HEK293 (cell line): ENCODE measurements at regions not wholly inside any gene's neighbourhood (a gene's known extent, or its start where the extent isn't known, plus 50 kb on each side); places are given as distances from the start of the nearest gene placed in this dataset.

Experiments used
- CTCF ChIA-PET: fragments of 350-600 bp; formaldehyde crosslinking; extraction: SDS; loops from one replicate; lab custom pipeline; 2021; ENCODE audit warnings: antibody characterized with exemption; lab: Yijun Ruan, JAX
- POLR2A ChIA-PET: fragments of 300-600 bp; formaldehyde crosslinking; extraction: SDS; loops from one replicate; lab custom pipeline; 2020; ENCODE audit warnings: antibody characterized with exemption, inconsistent platforms; lab: Yijun Ruan, JAX
- H3K27ac ChIP-seq: fragments of 200-500 bp; sonication (Bioruptor generic); 2 replicates; pipeline ENCODE4 v1.5.1; 2014; ENCODE audit warnings: low read depth, low read length, control low read depth, inconsistent platforms; ENCODE audit errors: extremely low read depth
- H3K36me3 ChIP-seq, 2 experiments: fragments of 200-500 bp in 1 of 2; sonication (Bioruptor generic) in 1 of 2; 1 replicate in 1 of 2; 2 replicates in 1 of 2; pipeline ENCODE4 v1.5.1; 2014 to 2017; ENCODE audit warnings: inconsistent platforms in 2 of 2, low read length in 2 of 2; ENCODE audit not compliant: control insufficient read depth in 2 of 2, insufficient read depth in 1 of 2
- H3K4me1 ChIP-seq: fragments of 200-500 bp; sonication (Bioruptor generic); 2 replicates; pipeline ENCODE4 v1.5.1; 2014; ENCODE audit warnings: mild to moderate bottlenecking, low read length, inconsistent platforms; ENCODE audit not compliant: control insufficient read depth, insufficient read depth
- H3K4me3 ChIP-seq: 2 replicates; pipeline ENCODE4 v1.5.1; 2011; ENCODE audit warnings: low read depth, mild to moderate bottlenecking, control low read depth, low read length, moderate library complexity
- H3K9me3 ChIP-seq: fragments of 200-500 bp; sonication (Bioruptor generic); 2 replicates; pipeline ENCODE4 v1.5.1; 2014; ENCODE audit warnings: low read depth, low read length, inconsistent platforms; ENCODE audit not compliant: control insufficient read depth, insufficient read depth
- ZBTB20 ChIP-seq: fragments of 450-650 bp; formaldehyde crosslinking; IDR thresholded peaks from 2 replicates; pipeline ENCODE4 v1.5.1; 2016; ENCODE audit warnings: missing biosample characterization, missing genetic modification characterization
- ZNF140 ChIP-seq: fragments of 450-650 bp; formaldehyde crosslinking; IDR thresholded peaks from 2 replicates; pipeline ENCODE4 v1.5.1; 2016; ENCODE audit warnings: missing biosample characterization, missing genetic modification characterization
- ZNF157 ChIP-seq: fragments of 450-650 bp; formaldehyde crosslinking; IDR thresholded peaks from 2 replicates; pipeline ENCODE4 v1.5.1; 2016; ENCODE audit warnings: missing biosample characterization, missing genetic modification characterization
- ZNF221 ChIP-seq: fragments of 450-650 bp; formaldehyde crosslinking; IDR thresholded peaks from 2 replicates; pipeline ENCODE4 v1.5.1; 2017; ENCODE audit warnings: missing biosample characterization, missing genetic modification characterization, borderline replicate concordance
- ZNF24 ChIP-seq: fragments of 450-650 bp; formaldehyde crosslinking; IDR thresholded peaks from 2 replicates; pipeline ENCODE4 v1.5.1; 2016; ENCODE audit warnings: missing biosample characterization, missing genetic modification characterization
- ZNF292 ChIP-seq: fragments of 450-650 bp; formaldehyde crosslinking; IDR thresholded peaks from 2 replicates; pipeline ENCODE4 v1.5.1; 2016; ENCODE audit warnings: low read depth, missing biosample characterization, missing genetic modification characterization, borderline replicate concordance
- ZNF354C ChIP-seq: fragments of 450-650 bp; formaldehyde crosslinking; IDR thresholded peaks from 2 replicates; pipeline ENCODE4 v1.5.1; 2016; ENCODE audit warnings: missing biosample characterization, missing genetic modification characterization, low read depth, borderline replicate concordance
- ZNF394 ChIP-seq: fragments of 450-650 bp; formaldehyde crosslinking; IDR thresholded peaks from 2 replicates; pipeline ENCODE4 v1.5.1; 2016; ENCODE audit warnings: missing biosample characterization, missing genetic modification characterization, mild to moderate bottlenecking, moderate library complexity, borderline replicate concordance
- ZNF530 ChIP-seq: fragments of 450-650 bp; formaldehyde crosslinking; IDR thresholded peaks from 2 replicates; pipeline ENCODE4 v1.5.1; 2016; ENCODE audit warnings: low read depth, missing biosample characterization, missing genetic modification characterization
- ZNF555 ChIP-seq: fragments of 450-650 bp; formaldehyde crosslinking; conservative IDR thresholded peaks from 2 replicates; pipeline ENCODE4 v1.5.1; 2017; ENCODE audit warnings: missing biosample characterization, mild to moderate bottlenecking, missing genetic modification characterization, inconsistent platforms
- ZNF623 ChIP-seq: fragments of 450-650 bp; formaldehyde crosslinking; IDR thresholded peaks from 2 replicates; pipeline ENCODE4 v1.5.1; 2016; ENCODE audit warnings: missing biosample characterization, missing genetic modification characterization
- ZNF670 ChIP-seq: fragments of 450-650 bp; formaldehyde crosslinking; IDR thresholded peaks from 2 replicates; pipeline ENCODE4 v1.5.1; 2016; ENCODE audit warnings: missing biosample characterization, missing genetic modification characterization, low read depth
- ZSCAN16 ChIP-seq: fragments of 450-650 bp; formaldehyde crosslinking; IDR thresholded peaks from 2 replicates; pipeline ENCODE4 v1.5.1; 2016; ENCODE audit warnings: missing biosample characterization, missing genetic modification characterization
- TF ChIP-seq, protein P1 (sequence below): fragments of 450-650 bp; formaldehyde crosslinking; IDR thresholded peaks from 2 replicates; pipeline ENCODE4 v1.5.1; 2017; ENCODE audit warnings: missing biosample characterization, mild to moderate bottlenecking, missing genetic modification characterization, moderate library complexity
- TF ChIP-seq, protein P2 (sequence below): fragments of 450-650 bp; formaldehyde crosslinking; IDR thresholded peaks from 2 replicates; pipeline ENCODE4 v1.5.1; 2016; ENCODE audit warnings: missing biosample characterization, missing genetic modification characterization
- TF ChIP-seq, protein P3 (sequence below): fragments of 450-650 bp; formaldehyde crosslinking; IDR thresholded peaks from 2 replicates; pipeline ENCODE4 v1.5.1; 2016; ENCODE audit warnings: missing biosample characterization, missing genetic modification characterization

DNA sequence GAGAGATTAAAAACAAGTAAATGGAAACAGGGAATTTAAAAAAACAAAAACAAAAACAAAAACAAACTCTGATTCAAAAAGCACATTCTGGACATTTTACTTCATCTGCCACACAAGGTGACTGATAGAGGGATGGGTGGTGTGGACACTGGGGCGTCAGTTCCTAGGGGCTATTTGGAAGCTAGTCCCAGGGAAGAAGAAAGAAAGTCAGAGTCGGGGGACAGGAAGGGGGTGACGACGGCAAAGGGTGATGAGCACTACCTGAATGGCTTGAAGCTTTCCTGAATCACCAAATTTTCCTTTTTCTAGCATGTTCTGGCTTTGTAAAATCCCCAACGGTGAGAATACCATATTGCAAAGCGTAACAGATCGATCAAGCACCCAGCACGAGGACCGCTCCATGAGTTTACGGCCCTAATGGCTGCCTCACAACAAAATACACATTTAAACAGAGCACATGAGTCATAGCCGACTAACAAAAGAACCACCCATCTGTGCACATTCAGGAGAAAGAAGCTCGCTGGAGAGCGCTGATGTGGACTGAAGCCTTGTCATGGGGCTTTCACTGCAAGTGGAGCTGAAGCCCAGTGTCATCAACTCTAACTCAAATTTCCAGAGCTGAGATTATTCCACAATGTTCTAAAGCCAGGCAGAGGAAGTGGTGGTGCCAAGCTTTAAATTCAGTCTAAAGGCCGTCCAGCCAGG is 178.9 kb downstream of the LNPK start (continued):
- TF ChIP-seq, protein P1, sequence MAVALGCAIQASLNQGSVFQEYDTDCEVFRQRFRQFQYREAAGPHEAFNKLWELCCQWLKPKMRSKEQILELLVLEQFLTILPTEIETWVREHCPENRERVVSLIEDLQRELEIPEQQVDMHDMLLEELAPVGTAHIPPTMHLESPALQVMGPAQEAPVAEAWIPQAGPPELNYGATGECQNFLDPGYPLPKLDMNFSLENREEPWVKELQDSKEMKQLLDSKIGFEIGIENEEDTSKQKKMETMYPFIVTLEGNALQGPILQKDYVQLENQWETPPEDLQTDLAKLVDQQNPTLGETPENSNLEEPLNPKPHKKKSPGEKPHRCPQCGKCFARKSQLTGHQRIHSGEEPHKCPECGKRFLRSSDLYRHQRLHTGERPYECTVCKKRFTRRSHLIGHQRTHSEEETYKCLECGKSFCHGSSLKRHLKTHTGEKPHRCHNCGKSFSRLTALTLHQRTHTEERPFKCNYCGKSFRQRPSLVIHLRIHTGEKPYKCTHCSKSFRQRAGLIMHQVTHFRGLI (tag by site-specific recombination) = no peak
- no peak for TF ChIP-seq ZNF555

DNA sequence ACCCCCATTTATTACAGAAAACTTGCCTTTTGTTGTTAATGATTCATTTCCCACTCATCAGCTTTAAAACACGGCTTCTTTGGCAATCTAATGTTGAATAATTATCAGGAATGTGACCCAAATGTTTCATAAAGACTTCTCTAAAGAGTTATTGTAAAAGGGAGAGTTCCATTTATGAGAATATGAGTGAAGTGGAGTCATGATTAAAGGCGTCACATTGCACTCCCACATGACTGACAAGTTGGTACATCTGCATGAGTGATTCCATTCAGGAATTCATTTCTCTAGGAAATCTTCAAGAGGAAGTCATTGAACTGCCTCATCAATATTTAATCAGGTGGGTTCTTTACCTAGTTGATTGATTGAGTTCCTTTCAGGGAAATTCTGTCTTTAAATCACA is 184.8 kb downstream of the LNPK start:
- POLR2A ChIA-PET = no interaction called here

DNA sequence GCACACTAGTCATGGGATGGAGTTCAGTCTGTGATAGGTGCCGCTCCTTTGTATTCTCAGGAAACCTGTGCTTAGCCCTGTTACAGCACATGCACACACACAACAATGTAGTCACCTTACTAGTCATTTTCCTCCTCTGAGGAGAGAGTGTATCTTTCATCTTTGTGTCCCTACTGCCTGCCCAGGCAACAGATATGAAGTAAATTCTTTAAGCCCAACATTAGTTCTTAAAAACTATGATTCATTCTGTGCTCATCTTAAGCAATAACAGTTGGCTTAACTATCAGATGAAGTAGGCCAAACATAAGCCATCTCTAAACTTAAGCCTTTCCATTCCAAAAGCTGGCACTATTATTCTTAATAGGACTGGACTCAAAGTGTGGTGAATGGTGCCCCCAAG is 186.5 kb downstream of the LNPK start:
- Histone ChIP-seq H3K27ac (no peak overlapping the region), H3K4me1 (no peaks in the 10 kb centered on the region), H3K9me3 (no peaks in the 10 kb centered on the region), H3K36me3 (no peaks in the 10 kb centered on the region), H3K4me3 (no peak overlapping the region)
- ChIA-PET CTCF (no interaction called here), POLR2A (no interaction called here)
- TF ChIP-seq ZNF530 (tag by site-specific recombination) (no peak), ZNF221 (tag by site-specific recombination) (no peak)
- TF ChIP-seq, protein P2, sequence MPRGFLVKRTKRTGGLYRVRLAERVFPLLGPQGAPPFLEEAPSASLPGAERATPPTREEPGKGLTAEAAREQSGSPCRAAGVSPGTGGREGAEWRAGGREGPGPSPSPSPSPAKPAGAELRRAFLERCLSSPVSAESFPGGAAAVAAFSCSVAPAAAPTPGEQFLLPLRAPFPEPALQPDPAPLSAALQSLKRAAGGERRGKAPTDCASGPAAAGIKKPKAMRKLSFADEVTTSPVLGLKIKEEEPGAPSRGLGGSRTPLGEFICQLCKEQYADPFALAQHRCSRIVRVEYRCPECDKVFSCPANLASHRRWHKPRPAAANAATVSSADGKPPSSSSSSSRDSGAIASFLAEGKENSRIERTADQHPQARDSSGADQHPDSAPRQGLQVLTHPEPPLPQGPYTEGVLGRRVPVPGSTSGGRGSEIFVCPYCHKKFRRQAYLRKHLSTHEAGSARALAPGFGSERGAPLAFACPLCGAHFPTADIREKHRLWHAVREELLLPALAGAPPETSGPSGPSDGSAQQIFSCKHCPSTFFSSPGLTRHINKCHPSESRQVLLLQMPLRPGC = no peak

More for the DNA sequence above, 184.8 kb downstream of the LNPK start:
- CTCF ChIA-PET = no interaction called here
- no peaks in the 10 kb centered on the region for H3K36me3 ChIP-seq
- H3K4me3 ChIP-seq = no peak overlapping the region
- no peaks in the 10 kb centered on the region for H3K9me3 ChIP-seq
- TF ChIP-seq ZSCAN16 (tag by site-specific recombination) (no peak), ZNF354C (no peak), ZBTB20 (tag by site-specific recombination) (no peak), ZNF292 (tag by site-specific recombination) (no peak), ZNF623 (tag by site-specific recombination) (no peak), ZNF140 (tag by site-specific recombination) (no peak), ZNF670 (tag by site-specific recombination) (no peak), ZNF394 (tag by site-specific recombination) (no peak), ZNF24 (tag by site-specific recombination) (no peak), ZNF221 (tag by site-specific recombination) (no peak), ZNF157 (tag by site-specific recombination) (no peak)
- TF ChIP-seq, protein P3, sequence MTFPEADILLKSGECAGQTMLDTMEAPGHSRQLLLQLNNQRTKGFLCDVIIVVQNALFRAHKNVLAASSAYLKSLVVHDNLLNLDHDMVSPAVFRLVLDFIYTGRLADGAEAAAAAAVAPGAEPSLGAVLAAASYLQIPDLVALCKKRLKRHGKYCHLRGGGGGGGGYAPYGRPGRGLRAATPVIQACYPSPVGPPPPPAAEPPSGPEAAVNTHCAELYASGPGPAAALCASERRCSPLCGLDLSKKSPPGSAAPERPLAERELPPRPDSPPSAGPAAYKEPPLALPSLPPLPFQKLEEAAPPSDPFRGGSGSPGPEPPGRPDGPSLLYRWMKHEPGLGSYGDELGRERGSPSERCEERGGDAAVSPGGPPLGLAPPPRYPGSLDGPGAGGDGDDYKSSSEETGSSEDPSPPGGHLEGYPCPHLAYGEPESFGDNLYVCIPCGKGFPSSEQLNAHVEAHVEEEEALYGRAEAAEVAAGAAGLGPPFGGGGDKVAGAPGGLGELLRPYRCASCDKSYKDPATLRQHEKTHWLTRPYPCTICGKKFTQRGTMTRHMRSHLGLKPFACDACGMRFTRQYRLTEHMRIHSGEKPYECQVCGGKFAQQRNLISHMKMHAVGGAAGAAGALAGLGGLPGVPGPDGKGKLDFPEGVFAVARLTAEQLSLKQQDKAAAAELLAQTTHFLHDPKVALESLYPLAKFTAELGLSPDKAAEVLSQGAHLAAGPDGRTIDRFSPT (tag by site-specific recombination) = no peak
- H3K4me1 ChIP-seq = no peaks in the 10 kb centered on the region
- no peak overlapping the region for H3K27ac ChIP-seq
